ENCODE measurements at regions not wholly inside any gene's neighbourhood (a gene's known extent, or its start where the extent isn't known, plus 50 kb on each side); places are given as distances from the start of the nearest gene placed in this dataset.

- TF ChIP-seq EZH2phosphoT487 (IDR thresholded peaks at IDR 0.05) (no peak), EZH2 (IDR thresholded peaks at IDR 0.05) (no peak), CTCF (IDR thresholded peaks at IDR 0.05) (no peak)
- Mint-ChIP-seq H3K36me3 (no peaks in the 10 kb centered on the region), H3K27me3 (ENCODE audit: insufficient read depth, low read depth) (no peaks in the 10 kb centered on the region), H3K9me3 (no peaks in the 10 kb centered on the region), H3K4me1 (peaks cover 3% of the 10 kb centered on the region), H3K27ac (no peak overlapping the region), H3K4me3 (no peak overlapping the region)
- Histone ChIP-seq H3K9me3 (ENCODE audit: low read depth) (no peaks in the 10 kb centered on the region), H3K9ac (no peak overlapping the region), H3K4me2 (no peak overlapping the region), H3K4me3 (no peak overlapping the region), H3K79me2 (ENCODE audit: low read depth) (no peaks in the 10 kb centered on the region), H2AFZ (replicated peaks) (no peak overlapping the region), H3K4me1 (no peaks in the 10 kb centered on the region), H3K27ac (no peak overlapping the region), H3K36me3 (no peaks in the 10 kb centered on the region), H3K27me3 (no peaks in the 10 kb centered on the region), H3F3A (ENCODE audit: low read depth) (no peaks in the 10 kb centered on the region), H4K20me1 (ENCODE audit: low read depth) (no peaks in the 10 kb centered on the region)
- DNase-seq (ENCODE audit: low spot score), result no peak
These were observed 1124.7 kb upstream of the MIR17HG start for GRCh38 chr13:90222758-90223157.

GRCh38 chr13:90230311-90230710 is 1117.2 kb upstream of the MIR17HG start:
- no peaks in the 10 kb centered on the region for H3K27me3 Mint-ChIP-seq (ENCODE audit: insufficient read depth, low read depth)
- no peak overlapping the region for H2AFZ ChIP-seq (replicated peaks)
- no peaks in the 10 kb centered on the region for H4K20me1 ChIP-seq (ENCODE audit: low read depth)
- no peaks in the 10 kb centered on the region for H3K27me3 ChIP-seq
- no peaks in the 10 kb centered on the region for H3K4me1 ChIP-seq
- TF ChIP-seq EZH2 (IDR thresholded peaks at IDR 0.05) (no peak), EZH2phosphoT487 (IDR thresholded peaks at IDR 0.05) (no peak), CTCF (IDR thresholded peaks at IDR 0.05) (no peak)
- H3K4me2 ChIP-seq, result no peak overlapping the region
- H3K9ac ChIP-seq, result no peak overlapping the region
- no peak for DNase-seq (ENCODE audit: low spot score)
- H3K79me2 ChIP-seq (ENCODE audit: low read depth), result no peaks in the 10 kb centered on the region
- no peak overlapping the region for H3K27ac Mint-ChIP-seq
- no peak overlapping the region for H3K4me3 ChIP-seq
- H3K36me3 Mint-ChIP-seq, result no peaks in the 10 kb centered on the region
- no peak overlapping the region for H3K27ac ChIP-seq
- H3K4me3 Mint-ChIP-seq, result no peak overlapping the region
- H3K36me3 ChIP-seq, result no peaks in the 10 kb centered on the region
- H3K4me1 Mint-ChIP-seq, result no peaks in the 10 kb centered on the region
- H3K9me3 ChIP-seq (ENCODE audit: low read depth), result no peaks in the 10 kb centered on the region
- peaks cover 2% of the 10 kb centered on the region for H3K9me3 Mint-ChIP-seq
- no peaks in the 10 kb centered on the region for H3F3A ChIP-seq (ENCODE audit: low read depth)

- Histone ChIP-seq H3K79me2 (ENCODE audit: low read depth) (no peaks in the 10 kb centered on the region), H3K9ac (no peak overlapping the region), H3K27me3 (no peaks in the 10 kb centered on the region), H3K4me3 (no peak overlapping the region), H3F3A (ENCODE audit: low read depth) (no peaks in the 10 kb centered on the region), H3K27ac (no peak overlapping the region), H3K4me2 (no peak overlapping the region), H3K9me3 (ENCODE audit: low read depth) (no peaks in the 10 kb centered on the region), H3K36me3 (no peaks in the 10 kb centered on the region), H2AFZ (replicated peaks) (no peak overlapping the region), H3K4me1 (no peaks in the 10 kb centered on the region), H4K20me1 (ENCODE audit: low read depth) (no peaks in the 10 kb centered on the region)
- H3K9me3 Mint-ChIP-seq, result peaks cover 2% of the 10 kb centered on the region
- H3K27ac Mint-ChIP-seq, result no peak overlapping the region
- TF ChIP-seq CTCF (IDR thresholded peaks at IDR 0.05) (no peak), EZH2 (IDR thresholded peaks at IDR 0.05) (no peak), EZH2phosphoT487 (IDR thresholded peaks at IDR 0.05) (no peak)
- DNase-seq (ENCODE audit: low spot score), result no peak
- H3K4me3 Mint-ChIP-seq, result no peak overlapping the region
- no peaks in the 10 kb centered on the region for H3K27me3 Mint-ChIP-seq (ENCODE audit: insufficient read depth, low read depth)
- no peaks in the 10 kb centered on the region for H3K36me3 Mint-ChIP-seq
- H3K4me1 Mint-ChIP-seq, result no peaks in the 10 kb centered on the region
These were observed 1115.2 kb upstream of the MIR17HG start for GRCh38 chr13:90232291-90232690.

Measured in neural progenitor cell (in vitro differentiated cells).